Transverse colon (tissue), 4 donors: ENCODE measurements at regions not wholly inside any gene's neighbourhood (a gene's known extent, or its start where the extent isn't known, plus 50 kb on each side); places are given as distances from the start of the nearest gene placed in this dataset.

Source experiments
- EP300 ChIP-seq: sonication (generic); formaldehyde crosslinking; IDR thresholded peaks from one replicate; pipeline ENCODE4 v1.6.1; 2017; ENCODE audit warnings: antibody characterized with exemption, low read depth
- POLR2A ChIP-seq: fragments of 450-650 bp; IDR thresholded peaks from one replicate; pipeline ENCODE4 v1.6.1; 2016; ENCODE audit warnings: antibody characterized with exemption, mild to moderate bottlenecking, moderate library complexity
- POLR2AphosphoS5 ChIP-seq, 3 donors: sonication (generic); formaldehyde crosslinking; IDR thresholded peaks; one replicate each; pipeline ENCODE4 v1.6.1; 2016; ENCODE audit warnings: antibody characterized with exemption in 3 of 3
- TF ChIP-seq, protein P1 (sequence below), 5 experiments: fragments of 200-600 bp in 3 of 5; fragments of 450-650 bp in 2 of 5; sonication (generic) in 3 of 5; IDR thresholded peaks; 1 replicate in 2 of 5; 2 replicates in 3 of 5; pipeline ENCODE4 v1.5.1; 2016 to 2017; ENCODE audit warnings: antibody characterized with exemption in 5 of 5, inconsistent platforms in 3 of 5, mild to moderate bottlenecking in 2 of 5, moderate library complexity in 1 of 5

DNA sequence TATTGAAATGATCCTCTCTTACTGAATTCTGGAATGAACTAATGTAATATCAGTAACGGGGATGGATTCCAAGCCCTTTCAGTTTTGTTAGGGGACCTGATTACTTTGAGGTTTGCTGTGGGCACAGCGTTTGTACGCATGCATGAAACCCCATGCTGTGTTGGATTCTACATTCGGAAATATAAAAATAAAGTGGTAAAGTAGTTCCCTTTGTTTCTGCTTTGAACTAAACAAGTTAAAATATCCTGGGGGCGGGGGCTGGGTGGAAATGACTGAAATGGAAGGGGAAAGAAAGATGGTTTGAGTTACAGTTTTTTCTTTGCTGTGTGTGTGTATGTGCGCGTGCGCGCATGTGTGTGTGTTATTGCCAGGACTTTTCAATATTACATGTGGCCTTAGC, 196.5 kb upstream of the OPRM1 start:
- TF ChIP-seq, protein P1, sequence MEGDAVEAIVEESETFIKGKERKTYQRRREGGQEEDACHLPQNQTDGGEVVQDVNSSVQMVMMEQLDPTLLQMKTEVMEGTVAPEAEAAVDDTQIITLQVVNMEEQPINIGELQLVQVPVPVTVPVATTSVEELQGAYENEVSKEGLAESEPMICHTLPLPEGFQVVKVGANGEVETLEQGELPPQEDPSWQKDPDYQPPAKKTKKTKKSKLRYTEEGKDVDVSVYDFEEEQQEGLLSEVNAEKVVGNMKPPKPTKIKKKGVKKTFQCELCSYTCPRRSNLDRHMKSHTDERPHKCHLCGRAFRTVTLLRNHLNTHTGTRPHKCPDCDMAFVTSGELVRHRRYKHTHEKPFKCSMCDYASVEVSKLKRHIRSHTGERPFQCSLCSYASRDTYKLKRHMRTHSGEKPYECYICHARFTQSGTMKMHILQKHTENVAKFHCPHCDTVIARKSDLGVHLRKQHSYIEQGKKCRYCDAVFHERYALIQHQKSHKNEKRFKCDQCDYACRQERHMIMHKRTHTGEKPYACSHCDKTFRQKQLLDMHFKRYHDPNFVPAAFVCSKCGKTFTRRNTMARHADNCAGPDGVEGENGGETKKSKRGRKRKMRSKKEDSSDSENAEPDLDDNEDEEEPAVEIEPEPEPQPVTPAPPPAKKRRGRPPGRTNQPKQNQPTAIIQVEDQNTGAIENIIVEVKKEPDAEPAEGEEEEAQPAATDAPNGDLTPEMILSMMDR (IDR thresholded peaks at IDR 0.05), result no peak
- no peak for TF ChIP-seq POLR2A
- no peak for TF ChIP-seq EP300
- no peak for TF ChIP-seq POLR2AphosphoS5 (IDR thresholded peaks at IDR 0.05)
